H9 (cell line): ENCODE measurements at regions not wholly inside any gene's neighbourhood (a gene's known extent, or its start where the extent isn't known, plus 50 kb on each side); places are given as distances from the start of the nearest gene placed in this dataset.

Experiments used
- DNase-seq: peaks from one replicate; pipeline ENCODE4 v3.0.0-alpha.2; 2017
- H2AFZ ChIP-seq: one replicate; pipeline ENCODE4 v1.6.1; 2013; ENCODE audit warnings: mild to moderate bottlenecking, low read length, control low read depth, moderate library complexity
- H2AK5ac ChIP-seq: 2 replicates; pipeline ENCODE4 v1.6.1; 2013; ENCODE audit warnings: low read length, control low read depth, mixed read lengths; ENCODE audit not compliant: insufficient read length
- H2BK120ac ChIP-seq: one replicate; pipeline ENCODE4 v1.6.1; 2013; ENCODE audit warnings: low read depth, mild to moderate bottlenecking, low read length, control low read depth, inconsistent platforms; ENCODE audit not compliant: poor library complexity, severe bottlenecking
- H2BK12ac ChIP-seq: 2 replicates; pipeline ENCODE4 v1.6.1; 2013; ENCODE audit warnings: low read length, control low read depth, mixed read lengths, low read depth; ENCODE audit not compliant: insufficient read length
- H2BK15ac ChIP-seq: 2 replicates; pipeline ENCODE4 v1.6.1; 2013; ENCODE audit warnings: low read depth, low read length, control low read depth
- H2BK20ac ChIP-seq: one replicate; pipeline ENCODE4 v1.6.1; 2013; ENCODE audit warnings: low read depth, mild to moderate bottlenecking, low read length, control low read depth, inconsistent platforms; ENCODE audit not compliant: poor library complexity, severe bottlenecking
- H2BK5ac ChIP-seq: 2 replicates; pipeline ENCODE4 v1.6.1; 2013; ENCODE audit warnings: low read length, control low read depth, mixed read lengths; ENCODE audit not compliant: insufficient read length
- H3K14ac ChIP-seq: 2 replicates; pipeline ENCODE4 v1.6.1; 2013; ENCODE audit warnings: low read length, control low read depth; ENCODE audit not compliant: insufficient read depth
- H3K18ac ChIP-seq: 2 replicates; pipeline ENCODE4 v1.6.1; 2013; ENCODE audit warnings: low read depth, mild to moderate bottlenecking, mixed read lengths, low read length, control low read depth; ENCODE audit not compliant: insufficient read length
- H3K23ac ChIP-seq: 2 replicates; pipeline ENCODE4 v1.6.1; 2013; ENCODE audit warnings: low read length, control low read depth, mixed read lengths, low read depth; ENCODE audit not compliant: insufficient read length
- H3K23me2 ChIP-seq: 2 replicates; pipeline ENCODE4 v1.6.1; 2013; ENCODE audit warnings: low read depth, mild to moderate bottlenecking, mixed read lengths, low read length, control low read depth; ENCODE audit not compliant: insufficient read length, poor library complexity, severe bottlenecking
- H3K27ac ChIP-seq: 2 replicates; pipeline ENCODE4 v1.5.1; 2013; ENCODE audit warnings: low read length, control low read depth, mixed read lengths, low read depth; ENCODE audit not compliant: insufficient read length
- H3K27me3 ChIP-seq: 2 replicates; pipeline ENCODE4 v1.6.1; 2013; ENCODE audit warnings: low read length, control low read depth, inconsistent platforms; ENCODE audit not compliant: insufficient read depth
- H3K4ac ChIP-seq: 2 replicates; pipeline ENCODE4 v1.6.1; 2013; ENCODE audit warnings: low read depth, mild to moderate bottlenecking, control low read depth, inconsistent platforms, low read length, moderate library complexity
- H3K4me1 ChIP-seq: 2 replicates; pipeline ENCODE4 v1.6.1; 2013; ENCODE audit warnings: low read length, control low read depth, inconsistent platforms; ENCODE audit not compliant: insufficient read depth
- H3K4me2 ChIP-seq: 2 replicates; pipeline ENCODE4 v1.6.1; 2013; ENCODE audit warnings: low read length, control low read depth, mixed read lengths; ENCODE audit not compliant: insufficient read length, insufficient read depth
- H3K56ac ChIP-seq: 2 replicates; pipeline ENCODE4 v1.6.1; 2013; ENCODE audit warnings: low read depth, mild to moderate bottlenecking, mixed read lengths, low read length, control low read depth; ENCODE audit not compliant: insufficient read length
- H3K79me1 ChIP-seq: 2 replicates; pipeline ENCODE4 v1.6.1; 2013; ENCODE audit warnings: low read depth, mild to moderate bottlenecking, moderate library complexity, low read length, control low read depth, inconsistent platforms; ENCODE audit not compliant: insufficient read depth, poor library complexity, severe bottlenecking
- H3K79me2 ChIP-seq: 2 replicates; pipeline ENCODE4 v1.6.1; 2013; ENCODE audit warnings: low read length, control low read depth, inconsistent platforms; ENCODE audit not compliant: insufficient read depth
- H3K9ac ChIP-seq: 2 replicates; pipeline ENCODE4 v1.6.1; 2013; ENCODE audit warnings: low read length, control low read depth, mixed read lengths; ENCODE audit not compliant: insufficient read length; ENCODE audit errors: extremely low read depth
- H3K9me3 ChIP-seq: one replicate; pipeline ENCODE4 v1.6.1; 2013; ENCODE audit warnings: low read depth, low read length, inconsistent platforms; ENCODE audit not compliant: control insufficient read depth
- H3T11ph ChIP-seq: one replicate; pipeline ENCODE4 v1.6.1; 2013; ENCODE audit warnings: mild to moderate bottlenecking, low read length, control low read depth, inconsistent platforms
- H4K20me1 ChIP-seq: one replicate; pipeline ENCODE4 v1.6.1; 2013; ENCODE audit not compliant: control insufficient read depth, insufficient read length, insufficient read depth
- H4K5ac ChIP-seq: 2 replicates; pipeline ENCODE4 v1.6.1; 2013; ENCODE audit warnings: low read depth, mild to moderate bottlenecking, mixed read lengths, low read length, control low read depth; ENCODE audit not compliant: insufficient read length
- H4K8ac ChIP-seq: replicated peaks from 2 replicates; pipeline ENCODE4 v1.6.1; 2013; ENCODE audit warnings: low read length, control low read depth, mixed read lengths, low read depth; ENCODE audit not compliant: insufficient read length
- H4K91ac ChIP-seq: 2 replicates; pipeline ENCODE4 v1.6.1; 2013; ENCODE audit warnings: low read depth, mild to moderate bottlenecking, moderate library complexity, mixed read lengths, low read length, control low read depth; ENCODE audit not compliant: insufficient read length
- H3K27ac Mint-ChIP-seq, 3 experiments: 2 replicates in 2 of 3; 3 replicates in 1 of 3; pipeline ENCODE4 v1.8.0; 2020 to 2021; ENCODE audit warnings: mixed read lengths in 3 of 3, mild to moderate bottlenecking in 1 of 3, moderate library complexity in 1 of 3
- H3K27me3 Mint-ChIP-seq: 2 replicates; pipeline ENCODE4 v1.8.0; 2021; ENCODE audit warnings: low read depth, mild to moderate bottlenecking, moderate library complexity, mixed read lengths
- H3K36me3 Mint-ChIP-seq, 3 experiments: 2 replicates in 2 of 3; 3 replicates in 1 of 3; pipeline ENCODE4 v1.8.0; 2020 to 2021; ENCODE audit warnings: low read depth in 3 of 3, mixed read lengths in 3 of 3; ENCODE audit not compliant: insufficient read depth in 1 of 3
- H3K4me1 Mint-ChIP-seq, 2 experiments: 2 replicates each; pipeline ENCODE4 v1.8.0; 2020; ENCODE audit warnings: mixed read lengths in 2 of 2
- H3K4me3 Mint-ChIP-seq, 2 experiments: 2 replicates in 1 of 2; 3 replicates in 1 of 2; pipeline ENCODE4 v1.8.0; 2020 to 2021; ENCODE audit warnings: mild to moderate bottlenecking in 2 of 2, mixed read lengths in 2 of 2, moderate library complexity in 1 of 2
- H3K9me3 Mint-ChIP-seq, 2 experiments: 2 replicates in 1 of 2; 3 replicates in 1 of 2; pipeline ENCODE4 v1.8.0; 2020; ENCODE audit warnings: mild to moderate bottlenecking in 2 of 2, mixed read lengths in 2 of 2, moderate library complexity in 1 of 2
- WGBS: extraction: QIAGEN DNeasy Blood & Tissue Kit; methylation state at CpG from one replicate; pipeline ENCODE4 v1.1.7; 2013; ENCODE audit warnings: missing lambda C conversion rate, low lambda C conversion rate, mixed read lengths; ENCODE audit not compliant: insufficient read length; ENCODE audit errors: extremely low coverage; 5-methylcytosine and 5-hydroxymethylcytosine counted together
- TF ChIP-seq, protein P1 (sequence below): fragments of 200-600 bp; sonication (generic); conservative IDR thresholded peaks from 3 replicates; pipeline ENCODE4 v1.8.0; 2021; ENCODE audit warnings: antibody characterized with exemption, mild to moderate bottlenecking

DNA sequence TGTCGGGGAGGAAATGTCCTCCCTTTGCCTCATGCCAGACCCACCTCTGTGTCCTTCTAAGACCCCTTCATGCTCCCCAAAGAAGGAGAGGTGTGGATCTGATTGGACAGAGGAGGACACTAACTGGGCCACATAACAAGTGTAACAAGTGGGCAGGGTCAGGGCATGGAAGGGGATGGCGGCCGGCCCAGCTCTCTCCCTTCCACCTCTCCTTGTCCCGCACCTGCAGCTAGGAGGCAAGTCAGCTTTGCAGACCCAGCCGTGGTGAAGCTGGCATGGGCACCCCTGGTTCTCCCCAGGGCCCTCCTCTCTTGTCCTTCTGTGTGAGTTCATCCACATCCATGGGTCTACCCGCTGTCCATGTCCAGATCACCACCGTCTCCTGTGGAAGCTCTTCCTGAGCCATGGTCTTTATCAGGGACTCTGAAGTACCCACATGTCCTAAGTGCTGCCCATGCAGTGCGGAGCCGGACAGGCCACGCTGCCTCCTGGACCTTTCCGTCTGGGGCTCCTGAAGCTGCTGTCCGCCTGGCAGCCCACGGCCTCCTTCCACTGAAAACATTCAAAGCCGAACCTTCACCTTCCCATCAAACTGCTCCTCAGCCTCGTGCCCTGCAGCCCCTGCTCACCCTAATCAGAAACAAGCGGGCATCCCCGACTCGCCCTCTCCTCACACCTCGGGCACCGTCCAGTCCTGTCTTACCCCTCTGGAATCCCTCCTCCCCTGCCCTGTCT, 460.5 kb downstream of the PTPRU start:
- Mint-ChIP-seq H3K9me3 (peaks cover 5 to 8% of the 10 kb centered on the region in 2 experiments), H3K36me3 (peaks cover 0 to 7% (median 4%) of the 10 kb centered on the region in 3 experiments; a peak in 2 of 7 replicates), H3K27ac (peak overlapping the region in 1 of 3 experiments; percentile 27; a peak in 1 of 7 replicates), H3K4me3 (no peak overlapping the region), H3K27me3 (no peaks in the 10 kb centered on the region; the same call in 1 of the 2 replicates), H3K4me1 (peaks cover 3 to 15% of the 10 kb centered on the region in 2 experiments)
- H3K18ac ChIP-seq = no peak overlapping the region
- no peak overlapping the region for H3K9ac ChIP-seq
- no peaks in the 10 kb centered on the region for H3K23me2 ChIP-seq
- H3K9me3 ChIP-seq = no peaks in the 10 kb centered on the region
- no peak overlapping the region for H2BK5ac ChIP-seq
- no peak overlapping the region for H3K56ac ChIP-seq
- TF ChIP-seq, protein P1, sequence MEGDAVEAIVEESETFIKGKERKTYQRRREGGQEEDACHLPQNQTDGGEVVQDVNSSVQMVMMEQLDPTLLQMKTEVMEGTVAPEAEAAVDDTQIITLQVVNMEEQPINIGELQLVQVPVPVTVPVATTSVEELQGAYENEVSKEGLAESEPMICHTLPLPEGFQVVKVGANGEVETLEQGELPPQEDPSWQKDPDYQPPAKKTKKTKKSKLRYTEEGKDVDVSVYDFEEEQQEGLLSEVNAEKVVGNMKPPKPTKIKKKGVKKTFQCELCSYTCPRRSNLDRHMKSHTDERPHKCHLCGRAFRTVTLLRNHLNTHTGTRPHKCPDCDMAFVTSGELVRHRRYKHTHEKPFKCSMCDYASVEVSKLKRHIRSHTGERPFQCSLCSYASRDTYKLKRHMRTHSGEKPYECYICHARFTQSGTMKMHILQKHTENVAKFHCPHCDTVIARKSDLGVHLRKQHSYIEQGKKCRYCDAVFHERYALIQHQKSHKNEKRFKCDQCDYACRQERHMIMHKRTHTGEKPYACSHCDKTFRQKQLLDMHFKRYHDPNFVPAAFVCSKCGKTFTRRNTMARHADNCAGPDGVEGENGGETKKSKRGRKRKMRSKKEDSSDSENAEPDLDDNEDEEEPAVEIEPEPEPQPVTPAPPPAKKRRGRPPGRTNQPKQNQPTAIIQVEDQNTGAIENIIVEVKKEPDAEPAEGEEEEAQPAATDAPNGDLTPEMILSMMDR = no peak
- H3K4ac ChIP-seq = no peak overlapping the region
- no CpG with 5 or more reads among the region's 20 CpGs for WGBS
- no peak overlapping the region for H2BK20ac ChIP-seq
- no peak overlapping the region for H2BK12ac ChIP-seq
- H2AK5ac ChIP-seq = no peak overlapping the region
- no peak overlapping the region for H4K8ac ChIP-seq
- no peaks in the 10 kb centered on the region for H4K20me1 ChIP-seq
- no peak overlapping the region for H2BK15ac ChIP-seq
- H3K14ac ChIP-seq = no peak overlapping the region
- no peaks in the 10 kb centered on the region for H3K27me3 ChIP-seq
- no peak overlapping the region for H4K91ac ChIP-seq
- H3K79me2 ChIP-seq = no peaks in the 10 kb centered on the region
- H3K4me1 ChIP-seq = no peaks in the 10 kb centered on the region
- H2AFZ ChIP-seq = no peak overlapping the region
- H3K4me2 ChIP-seq = no peak overlapping the region
- no peak overlapping the region for H3T11ph ChIP-seq
- H3K23ac ChIP-seq = no peak overlapping the region
- no peak for DNase-seq
- H4K5ac ChIP-seq = no peak overlapping the region
- H3K27ac ChIP-seq = no peak overlapping the region
- H3K79me1 ChIP-seq = no peaks in the 10 kb centered on the region
- H2BK120ac ChIP-seq = no peak overlapping the region
